ENCODE measurements at regions not wholly inside any gene's neighbourhood (a gene's known extent, or its start where the extent isn't known, plus 50 kb on each side); places are given as distances from the start of the nearest gene placed in this dataset.
"Not testable (repeated sequence)": the region's sequence is repeated elsewhere in the genome, so short reads cannot be mapped to it uniquely, and the experiment has no call there.

DNA sequence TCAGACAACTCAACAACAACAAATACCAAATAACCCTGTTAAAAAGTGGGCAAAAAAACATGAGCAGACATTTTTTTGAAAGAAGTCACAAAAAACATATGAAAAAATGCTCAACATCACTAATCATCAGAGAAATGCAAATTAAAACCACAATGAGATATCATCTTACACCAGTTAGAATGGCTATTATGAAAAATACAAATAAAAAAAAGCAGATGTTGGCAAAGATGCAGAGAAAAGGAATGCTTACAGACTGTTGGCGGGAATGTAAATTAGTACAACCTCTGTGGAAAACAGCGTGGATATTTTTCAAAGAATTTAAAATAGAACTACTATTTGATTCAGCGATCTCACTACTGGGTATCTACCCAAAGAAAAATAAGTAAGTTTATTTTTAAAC, 114.0 kb downstream of the SLC38A4 start:
- no peak overlapping the region for H3K4me3 Mint-ChIP-seq
- CTCF ChIA-PET, result no interaction called here
- peaks cover 4% of the 10 kb centered on the region for H3K27me3 Mint-ChIP-seq (ENCODE audit: low read depth)
- DNase-seq, result no peak
- intact Hi-C loops (cut with micrococcal nuclease), result no loop called here
- H3K4me1 Mint-ChIP-seq (ENCODE audit: low read depth), result no peaks in the 10 kb centered on the region
- H3K27ac Mint-ChIP-seq, result no peak overlapping the region
- H3K36me3 Mint-ChIP-seq (ENCODE audit: low read depth), result peaks cover 2% of the 10 kb centered on the region
- no peaks in the 10 kb centered on the region for H3K9me3 Mint-ChIP-seq

DNA sequence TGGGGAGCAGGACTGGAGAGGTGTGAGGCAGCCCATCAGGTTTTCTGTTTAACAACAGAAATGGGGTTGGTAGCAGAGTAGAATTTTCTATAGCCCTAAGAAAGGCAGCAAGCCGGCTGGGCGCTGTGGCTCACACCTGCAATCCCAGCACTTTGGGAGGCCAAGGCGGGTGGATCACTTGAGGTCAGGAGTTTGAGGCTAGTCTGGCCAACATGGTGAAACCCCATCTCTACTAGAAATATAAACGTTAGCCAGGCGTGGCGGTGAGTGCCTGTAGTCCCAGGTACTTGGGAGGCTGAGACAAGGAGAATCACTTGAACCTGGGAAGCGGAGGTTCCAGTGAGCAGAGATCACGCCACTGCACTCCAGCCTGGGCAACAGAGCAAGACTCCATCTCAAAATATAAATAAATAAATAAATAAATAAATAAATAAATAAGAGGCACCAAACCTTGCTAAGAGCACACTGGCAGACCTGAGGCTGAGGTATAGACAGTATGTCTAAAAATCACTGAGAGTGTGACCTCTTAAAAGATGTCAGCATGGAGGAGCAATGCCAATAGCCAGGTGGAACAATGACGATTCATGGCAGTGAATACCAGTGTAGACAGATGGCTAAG, 115.6 kb downstream of the SLC38A4 start:
- Mint-ChIP-seq H3K4me3 (no peak overlapping the region), H3K27ac (no peak overlapping the region)

DNA sequence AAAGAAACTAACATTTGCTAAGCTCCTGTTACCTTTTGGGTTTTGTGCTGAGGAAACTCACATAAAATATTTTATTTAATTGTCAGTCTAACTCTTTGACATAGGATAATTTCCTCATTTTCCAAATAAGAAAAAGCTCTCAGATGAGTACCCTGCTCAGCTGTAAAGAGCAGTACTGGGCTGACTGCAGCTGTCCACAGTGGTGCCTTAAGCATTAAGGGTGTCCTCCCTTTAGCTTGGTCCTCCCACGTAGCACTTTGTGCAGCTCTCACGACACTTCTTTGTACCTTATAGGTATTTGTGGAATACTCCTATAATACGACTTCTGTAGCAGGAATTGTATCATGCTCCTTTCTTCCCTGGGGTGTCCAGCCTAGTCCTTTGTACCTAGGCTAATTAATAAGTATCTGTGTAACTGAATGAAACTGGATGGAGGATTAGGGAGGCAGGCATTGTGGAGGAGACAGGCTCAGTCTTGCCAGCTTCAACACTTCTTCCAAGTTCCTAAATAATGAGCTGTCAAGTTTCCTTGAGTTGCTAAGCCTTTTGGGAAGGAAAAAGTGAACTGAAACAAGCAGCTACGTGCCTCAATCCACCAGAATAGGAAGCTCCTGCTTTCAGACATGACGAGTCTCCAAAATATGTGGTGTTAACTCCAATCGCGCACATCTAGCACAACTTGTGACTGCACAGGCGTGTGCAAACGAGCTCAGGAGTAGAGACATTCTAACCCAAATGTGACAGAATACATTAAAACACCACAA, 123.0 kb downstream of the SLC38A4 start:
- Mint-ChIP-seq H3K27ac (no peak overlapping the region), H3K4me1 (ENCODE audit: low read depth) (no peaks in the 10 kb centered on the region), H3K4me3 (no peak overlapping the region), H3K9me3 (peaks cover 7% of the 10 kb centered on the region), H3K36me3 (ENCODE audit: low read depth) (no peaks in the 10 kb centered on the region), H3K27me3 (ENCODE audit: low read depth) (no peaks in the 10 kb centered on the region)
- CTCF ChIA-PET, result interaction anchor here (1.0 to 1.1 kb wide), 2 partner anchors 11 to 632 kb away, joined by 3 to 4 read pairs; no protein-coding TSS in a partner anchor
- no peak for DNase-seq
- intact Hi-C loops (cut with micrococcal nuclease), result no loop called here

More for the DNA sequence above, 115.6 kb downstream of the SLC38A4 start:
- CTCF ChIA-PET, result no interaction called here
- no peaks in the 10 kb centered on the region for H3K4me1 Mint-ChIP-seq (ENCODE audit: low read depth)
- intact Hi-C loops (cut with micrococcal nuclease), result no loop called here
- H3K27me3 Mint-ChIP-seq (ENCODE audit: low read depth), result peaks cover 4% of the 10 kb centered on the region
- H3K36me3 Mint-ChIP-seq (ENCODE audit: low read depth), result peaks cover under 1% of the 10 kb centered on the region
- H3K9me3 Mint-ChIP-seq, result no peaks in the 10 kb centered on the region
- no peak for DNase-seq

DNA sequence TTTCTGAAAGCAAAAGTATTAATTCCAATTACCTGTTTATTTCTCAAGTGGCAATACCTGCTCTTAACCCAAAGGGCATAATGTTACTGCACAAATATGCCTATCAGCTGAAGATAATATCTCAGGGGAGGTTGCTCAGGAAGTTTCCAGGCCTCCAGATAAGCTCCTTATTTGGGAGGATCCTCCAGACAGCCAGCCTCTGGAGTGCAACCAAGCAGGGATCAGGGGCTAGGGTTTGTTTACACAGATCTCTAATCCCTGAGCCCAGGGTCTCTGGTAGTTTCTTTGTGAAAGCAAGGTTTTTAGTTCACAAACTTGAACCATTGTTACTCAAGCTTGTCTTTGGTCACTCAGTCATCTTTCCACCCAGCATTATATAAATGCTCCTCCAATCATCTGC, 124.4 kb downstream of the SLC38A4 start:
- no peak for DNase-seq
- H3K27me3 Mint-ChIP-seq (ENCODE audit: low read depth), result no peaks in the 10 kb centered on the region
- peaks cover 11% of the 10 kb centered on the region for H3K9me3 Mint-ChIP-seq
- no peak overlapping the region for H3K27ac Mint-ChIP-seq
- intact Hi-C loops (cut with micrococcal nuclease), result no loop called here
- no peaks in the 10 kb centered on the region for H3K36me3 Mint-ChIP-seq (ENCODE audit: low read depth)
- CTCF ChIA-PET, result no interaction called here
- H3K4me1 Mint-ChIP-seq (ENCODE audit: low read depth), result no peaks in the 10 kb centered on the region
- H3K4me3 Mint-ChIP-seq, result no peak overlapping the region

DNA sequence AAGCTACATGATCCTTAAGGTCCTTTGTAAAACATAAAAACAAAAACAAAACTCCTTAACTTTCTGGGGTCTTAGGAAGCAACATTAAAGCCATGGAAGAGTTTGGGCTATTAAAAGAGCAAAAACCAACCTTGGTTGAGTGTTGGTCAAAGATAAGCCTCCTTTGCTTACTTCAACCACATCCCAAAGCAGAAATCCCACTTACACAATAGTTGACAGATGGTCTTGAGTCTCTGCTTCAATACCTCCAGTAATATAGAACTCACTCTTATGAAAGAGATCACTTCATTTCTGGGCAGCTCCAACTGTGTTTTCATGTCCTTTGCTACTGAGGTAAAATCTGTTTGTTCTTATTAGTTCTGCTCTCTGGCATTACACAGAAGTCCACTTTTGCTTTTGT, 125.8 kb downstream of the SLC38A4 start:
- CTCF ChIA-PET, result no interaction called here
- H3K36me3 Mint-ChIP-seq (ENCODE audit: low read depth), result no peaks in the 10 kb centered on the region
- peaks cover 11% of the 10 kb centered on the region for H3K9me3 Mint-ChIP-seq
- H3K4me1 Mint-ChIP-seq (ENCODE audit: low read depth), result no peaks in the 10 kb centered on the region
- no peaks in the 10 kb centered on the region for H3K27me3 Mint-ChIP-seq (ENCODE audit: low read depth)
- no peak overlapping the region for H3K27ac Mint-ChIP-seq
- intact Hi-C loops (cut with micrococcal nuclease), result no loop called here
- DNase-seq, result no peak
- H3K4me3 Mint-ChIP-seq, result no peak overlapping the region

DNA sequence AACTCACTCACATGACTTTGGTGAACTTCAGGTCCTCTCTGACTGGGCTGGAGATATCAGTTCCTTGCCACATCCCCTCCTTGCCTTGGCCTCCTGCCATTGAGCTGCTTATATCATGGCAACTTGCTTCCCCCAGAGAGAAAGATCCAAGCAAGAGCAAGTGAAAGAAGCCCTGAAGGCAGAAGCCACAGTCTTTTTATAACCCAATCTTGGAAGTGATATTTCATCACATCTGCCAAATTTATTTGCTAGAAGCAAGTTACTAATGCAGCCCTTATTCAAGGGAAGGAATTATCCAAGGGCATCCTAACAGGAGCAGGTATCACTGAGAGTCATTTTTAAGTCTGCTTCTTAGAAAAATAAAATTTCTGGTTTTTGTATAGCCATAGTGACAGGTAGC, 127.8 kb downstream of the SLC38A4 start:
- Mint-ChIP-seq H3K9me3 (peaks cover 11% of the 10 kb centered on the region), H3K27me3 (ENCODE audit: low read depth) (no peaks in the 10 kb centered on the region), H3K36me3 (ENCODE audit: low read depth) (no peaks in the 10 kb centered on the region), H3K4me3 (no peak overlapping the region), H3K4me1 (ENCODE audit: low read depth) (no peaks in the 10 kb centered on the region), H3K27ac (no peak overlapping the region)
- CTCF ChIA-PET, result interaction anchor here (0.7 to 1.2 kb wide), 2 partner anchors 18 to 395 kb away, joined by 3 read pairs; no protein-coding TSS in a partner anchor
- intact Hi-C loops (cut with micrococcal nuclease), result no loop called here
- no peak for DNase-seq

DNA sequence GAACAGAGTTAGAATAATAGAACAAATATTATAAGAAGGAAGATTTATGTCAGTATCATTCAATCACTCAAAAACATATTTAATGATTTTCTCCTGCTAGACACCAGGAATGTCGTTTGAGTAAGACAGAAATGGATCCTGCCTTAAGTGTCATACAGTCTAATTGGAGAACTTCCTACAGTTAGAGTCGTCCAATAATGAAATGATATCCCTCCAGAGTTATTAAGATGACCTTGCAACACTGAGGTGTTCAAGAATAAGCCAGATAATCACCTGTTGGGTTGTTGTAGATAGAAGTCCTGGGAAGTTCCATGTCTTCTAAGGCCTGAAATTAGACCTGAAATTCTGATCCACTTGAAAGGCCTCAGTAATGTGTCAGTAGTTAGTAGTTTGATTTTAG, 132.3 kb downstream of the SLC38A4 start:
- DNase-seq, result no peak
- Mint-ChIP-seq H3K9me3 (peaks cover 9% of the 10 kb centered on the region), H3K27ac (no peak overlapping the region), H3K4me3 (no peak overlapping the region), H3K36me3 (ENCODE audit: low read depth) (no peaks in the 10 kb centered on the region), H3K4me1 (ENCODE audit: low read depth) (no peaks in the 10 kb centered on the region), H3K27me3 (ENCODE audit: low read depth) (no peaks in the 10 kb centered on the region)
- intact Hi-C loops (cut with micrococcal nuclease), result no loop called here
- CTCF ChIA-PET, result no interaction called here

DNA sequence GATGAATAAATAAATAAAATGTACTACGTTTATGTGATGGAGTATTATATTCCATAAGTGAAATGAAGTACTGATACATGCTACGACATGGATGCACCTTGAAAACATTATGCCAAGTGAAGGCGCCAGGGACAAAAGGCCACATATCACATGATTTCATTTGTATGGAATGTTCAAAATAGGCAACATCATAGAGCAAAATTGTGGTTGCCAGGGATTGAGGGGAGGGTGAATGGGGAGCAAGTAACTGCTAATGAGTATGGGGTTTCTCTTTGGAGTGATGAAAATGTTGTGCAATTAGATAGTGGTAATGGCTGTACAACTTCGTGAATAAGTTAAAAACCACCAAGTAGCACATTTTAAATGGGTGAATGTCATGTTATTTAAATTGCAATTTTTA, 132.8 kb downstream of the SLC38A4 start:
- DNase-seq, result no peak
- intact Hi-C loops (cut with micrococcal nuclease), result no loop called here
- Mint-ChIP-seq H3K36me3 (ENCODE audit: low read depth) (no peaks in the 10 kb centered on the region), H3K9me3 (peaks cover 6% of the 10 kb centered on the region), H3K27ac (no peak overlapping the region), H3K4me1 (ENCODE audit: low read depth) (no peaks in the 10 kb centered on the region), H3K27me3 (ENCODE audit: low read depth) (no peaks in the 10 kb centered on the region), H3K4me3 (no peak overlapping the region)
- CTCF ChIA-PET, result no interaction called here

DNA sequence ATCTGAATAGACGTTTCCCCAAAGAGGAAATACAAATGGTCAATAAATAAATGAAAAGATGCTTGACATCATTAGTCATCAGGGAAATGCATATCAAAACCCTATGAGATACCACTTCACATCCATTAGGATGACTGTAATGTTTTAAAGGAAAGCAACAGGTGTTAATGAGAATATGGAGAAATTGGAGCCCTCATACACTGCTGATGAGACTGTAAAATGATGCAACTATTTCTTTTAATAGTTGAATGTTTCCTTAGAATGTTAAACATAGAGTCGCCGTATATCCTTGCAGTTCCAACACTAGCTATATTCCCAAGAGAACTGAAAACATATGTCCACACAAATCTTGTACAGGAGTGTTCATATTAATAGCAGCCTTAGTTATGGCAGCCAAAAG, 133.2 kb downstream of the SLC38A4 start:
- no peak for DNase-seq
- Mint-ChIP-seq H3K9me3 (peaks cover 3% of the 10 kb centered on the region), H3K4me1 (ENCODE audit: low read depth) (no peaks in the 10 kb centered on the region), H3K36me3 (ENCODE audit: low read depth) (no peaks in the 10 kb centered on the region), H3K4me3 (no peak overlapping the region), H3K27ac (no peak overlapping the region), H3K27me3 (ENCODE audit: low read depth) (no peaks in the 10 kb centered on the region)
- CTCF ChIA-PET, result no interaction called here
- intact Hi-C loops (cut with micrococcal nuclease), result no loop called here

DNA sequence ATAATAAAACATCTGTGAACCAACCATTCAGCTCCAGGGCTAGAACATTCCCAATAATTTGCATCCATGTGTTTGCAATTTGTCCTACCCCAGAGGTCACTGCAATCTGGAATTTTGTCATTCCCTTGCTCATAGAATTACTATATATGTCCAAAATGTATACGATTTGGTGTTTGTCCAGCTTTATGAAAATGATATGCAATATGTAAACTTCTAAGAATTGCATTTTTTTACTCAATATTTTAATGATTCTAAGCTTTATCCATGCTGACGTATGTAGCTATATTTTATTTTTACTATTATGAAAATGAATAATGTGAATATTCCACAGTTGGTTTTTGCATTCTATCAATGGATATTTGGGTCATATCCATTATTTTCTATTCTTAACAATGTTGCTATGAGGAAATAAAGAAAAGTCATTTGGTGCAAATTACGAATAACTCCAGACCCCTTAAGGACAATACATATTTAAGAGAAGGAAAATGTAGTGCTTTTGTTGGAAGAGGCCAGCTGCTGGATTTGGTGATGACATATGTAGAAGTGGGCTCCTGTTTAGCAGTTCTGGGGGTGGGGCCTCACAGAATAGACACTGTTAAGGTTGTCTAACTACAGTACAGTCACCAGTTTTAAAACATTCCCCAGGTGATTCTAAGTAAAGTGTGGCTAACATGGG, 139.4 kb downstream of the SLC38A4 start:
- Mint-ChIP-seq H3K4me1 (ENCODE audit: low read depth) (no peaks in the 10 kb centered on the region), H3K9me3 (peaks cover 3% of the 10 kb centered on the region), H3K27me3 (ENCODE audit: low read depth) (peaks cover 2% of the 10 kb centered on the region), H3K27ac (no peak overlapping the region), H3K36me3 (ENCODE audit: low read depth) (no peaks in the 10 kb centered on the region), H3K4me3 (no peak overlapping the region)
- intact Hi-C loops (cut with micrococcal nuclease), result no loop called here
- no peak for DNase-seq
- CTCF ChIA-PET, result no interaction called here

DNA sequence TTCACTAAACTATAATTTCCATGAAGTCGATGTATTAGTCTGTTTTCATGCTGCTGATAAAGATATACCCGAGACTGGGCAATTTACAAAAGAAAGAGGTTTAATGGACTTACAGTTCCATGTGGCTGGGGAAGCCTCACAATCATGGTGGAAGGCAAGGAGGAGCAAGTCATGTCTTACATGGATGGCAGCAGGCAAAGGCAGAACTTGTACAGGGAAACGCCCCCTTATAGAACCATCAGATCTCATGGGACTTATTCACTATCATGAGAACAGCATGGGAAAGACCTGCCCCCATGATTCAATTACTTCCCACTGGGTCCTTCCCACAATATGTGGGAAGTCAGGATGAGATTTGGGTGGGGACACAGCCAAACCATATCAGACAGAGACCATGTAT, 141.6 kb downstream of the SLC38A4 start:
- H3K36me3 Mint-ChIP-seq (ENCODE audit: low read depth); H3K4me3 Mint-ChIP-seq; intact Hi-C loops (cut with micrococcal nuclease); H3K4me1 Mint-ChIP-seq (ENCODE audit: low read depth); H3K27ac Mint-ChIP-seq; H3K27me3 Mint-ChIP-seq (ENCODE audit: low read depth); DNase-seq; H3K9me3 Mint-ChIP-seq: not testable (repeated sequence)
- CTCF ChIA-PET, result interaction anchor here (0.6 kb wide), 1 partner anchor 556 kb away, joined by 3 read pairs; no protein-coding TSS in a partner anchor

DNA sequence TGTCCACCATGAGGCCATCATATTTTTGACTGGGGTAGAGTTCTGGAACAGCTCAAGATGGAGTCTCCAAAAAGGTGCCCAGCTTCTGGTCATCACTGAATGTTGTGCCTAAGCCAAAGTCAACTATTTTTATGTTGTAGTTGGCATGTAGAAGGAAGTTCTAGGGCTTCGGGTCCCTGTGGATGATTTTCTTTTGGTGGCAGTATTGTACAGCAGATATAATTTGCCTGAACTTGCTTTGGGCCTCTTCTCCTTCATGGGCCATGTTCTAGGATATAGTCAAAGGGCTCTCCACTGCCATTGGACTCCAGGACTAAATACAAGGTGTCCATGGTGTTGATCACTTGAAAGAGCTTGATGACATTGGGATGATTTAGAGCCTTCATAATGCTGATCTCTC, 143.6 kb downstream of the SLC38A4 start:
- H3K27me3 Mint-ChIP-seq (ENCODE audit: low read depth), result peaks cover 2% of the 10 kb centered on the region
- H3K4me3 Mint-ChIP-seq, result no peak overlapping the region

More for the DNA sequence above, 143.6 kb downstream of the SLC38A4 start:
- H3K36me3 Mint-ChIP-seq (ENCODE audit: low read depth), result no peaks in the 10 kb centered on the region
- peaks cover 3% of the 10 kb centered on the region for H3K9me3 Mint-ChIP-seq
- no peaks in the 10 kb centered on the region for H3K4me1 Mint-ChIP-seq (ENCODE audit: low read depth)
- no peak overlapping the region for H3K27ac Mint-ChIP-seq
- CTCF ChIA-PET, result interaction anchor here (1.1 to 1.4 kb wide), 4 partner anchors 8 to 557 kb away, joined by 3 to 5 read pairs (median 4); no protein-coding TSS in a partner anchor
- DNase-seq, result no peak
- intact Hi-C loops (cut with micrococcal nuclease), result no loop called here

Data from activated naive CD4-positive, alpha-beta T cell treated with anti-CD3 and anti-CD28 coated beads for 36 hours (primary cell).